ENCODE measurements at regions not wholly inside any gene's neighbourhood (a gene's known extent, or its start where the extent isn't known, plus 50 kb on each side); places are given as distances from the start of the nearest gene placed in this dataset.

GRCh38 chr3:23748398-23749110 lies 57.2 kb upstream of the UBE2E1 start:
- DNase-seq, result no peak

- DNase-seq, result no peak
Measured at GRCh38 chr3:23749609-23750008, 56.1 kb upstream of the UBE2E1 start.

- no peak for DNase-seq
Measured at GRCh38 chr3:23750573-23751210, 55.1 kb upstream of the UBE2E1 start.

GRCh38 chr3:23751212-23751723 lies 54.5 kb upstream of the UBE2E1 start:
- DNase-seq, result no peak

DNA sequence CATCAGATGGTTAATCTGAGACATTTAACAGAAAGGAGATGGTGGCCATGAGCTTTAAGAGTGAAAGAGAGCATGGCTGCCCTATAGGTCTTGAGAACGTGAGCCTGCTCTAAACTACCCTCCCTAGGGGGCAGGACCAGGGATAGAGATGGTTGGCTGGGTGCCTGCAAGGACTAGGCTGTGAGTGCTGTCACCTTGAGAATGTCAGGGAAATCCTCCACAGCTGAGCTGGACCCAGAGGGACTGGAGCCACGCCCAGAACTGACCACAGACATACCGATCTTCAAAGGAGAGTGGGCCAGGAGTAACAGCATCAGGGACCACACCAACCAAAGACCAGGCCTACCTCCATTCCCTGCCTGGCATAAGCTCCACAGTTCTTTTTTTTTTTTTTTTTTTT lies 53.6 kb upstream of the UBE2E1 start:
- no peak for DNase-seq

GRCh38 chr3:23754215-23754614 lies 51.5 kb upstream of the UBE2E1 start:
- DNase-seq, result no peak

Measured in T-helper 1 cell (primary cell).